Fibroblast of lung (primary cell): ENCODE measurements at regions not wholly inside any gene's neighbourhood (a gene's known extent, or its start where the extent isn't known, plus 50 kb on each side); places are given as distances from the start of the nearest gene placed in this dataset.

Experiments
- EZH2 ChIP-seq: IDR thresholded peaks from 2 replicates; pipeline ENCODE4 v1.5.1; 2012; ENCODE audit warnings: low read length, control low read depth, mild to moderate bottlenecking; ENCODE audit errors: missing control alignments
- TF ChIP-seq, protein P1 (sequence below), 2 donors: IDR thresholded peaks in 1 of 2; conservative IDR thresholded peaks in 1 of 2; 1 replicate in 1 of 2; 2 replicates in 1 of 2; pipeline ENCODE4 v1.5.1; 2011 to 2012; ENCODE audit warnings: low read length in 2 of 2, control low read depth in 1 of 2, inconsistent platforms in 1 of 2, low read depth in 1 of 2, mild to moderate bottlenecking in 1 of 2

DNA sequence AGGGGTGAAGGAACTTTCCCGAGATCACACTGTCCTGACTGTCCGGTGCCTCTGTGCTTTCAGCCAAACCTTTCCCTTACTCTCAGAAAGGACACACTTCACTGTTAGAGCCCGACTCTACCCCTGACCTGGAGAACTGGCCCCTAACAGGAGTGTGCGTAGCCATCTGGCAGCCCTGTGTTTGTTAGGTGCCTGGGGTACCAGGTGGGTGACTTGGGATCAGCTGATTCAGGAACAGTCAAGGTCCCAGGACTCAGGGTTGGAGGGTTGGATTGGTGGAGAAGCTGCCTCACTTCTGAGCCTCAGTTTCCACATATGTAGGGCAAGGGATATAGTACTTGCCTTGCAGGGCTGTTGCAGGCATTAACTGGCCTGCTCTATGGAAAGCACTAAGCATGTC is 98.3 kb upstream of the SLC6A11 start:
- TF ChIP-seq, protein P1, sequence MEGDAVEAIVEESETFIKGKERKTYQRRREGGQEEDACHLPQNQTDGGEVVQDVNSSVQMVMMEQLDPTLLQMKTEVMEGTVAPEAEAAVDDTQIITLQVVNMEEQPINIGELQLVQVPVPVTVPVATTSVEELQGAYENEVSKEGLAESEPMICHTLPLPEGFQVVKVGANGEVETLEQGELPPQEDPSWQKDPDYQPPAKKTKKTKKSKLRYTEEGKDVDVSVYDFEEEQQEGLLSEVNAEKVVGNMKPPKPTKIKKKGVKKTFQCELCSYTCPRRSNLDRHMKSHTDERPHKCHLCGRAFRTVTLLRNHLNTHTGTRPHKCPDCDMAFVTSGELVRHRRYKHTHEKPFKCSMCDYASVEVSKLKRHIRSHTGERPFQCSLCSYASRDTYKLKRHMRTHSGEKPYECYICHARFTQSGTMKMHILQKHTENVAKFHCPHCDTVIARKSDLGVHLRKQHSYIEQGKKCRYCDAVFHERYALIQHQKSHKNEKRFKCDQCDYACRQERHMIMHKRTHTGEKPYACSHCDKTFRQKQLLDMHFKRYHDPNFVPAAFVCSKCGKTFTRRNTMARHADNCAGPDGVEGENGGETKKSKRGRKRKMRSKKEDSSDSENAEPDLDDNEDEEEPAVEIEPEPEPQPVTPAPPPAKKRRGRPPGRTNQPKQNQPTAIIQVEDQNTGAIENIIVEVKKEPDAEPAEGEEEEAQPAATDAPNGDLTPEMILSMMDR (conservative IDR thresholded peaks at IDR 0.05 in 1 of 2, IDR thresholded peaks at IDR 0.05 in 1 of 2; ENCODE audit: low read depth in 1 of 2, low read length in 2 of 2) = no peak
- no peak for TF ChIP-seq EZH2
